ACHN (cell line): ENCODE measurements at regions not wholly inside any gene's neighbourhood (a gene's known extent, or its start where the extent isn't known, plus 50 kb on each side); places are given as distances from the start of the nearest gene placed in this dataset.

Source experiments
- DNase-seq: peaks from one replicate; pipeline ENCODE4 v3.0.0-alpha.2; 2015
- in situ Hi-C: cut with HindIII; loops from 2 replicates; pipeline ENCODE4 v1.10.0; 2017; ENCODE audit warnings: low sequenced_read_pairs, low pct_ligation_motif_present, low pct_unique_long_range_greater_than_20kb

- no peak for DNase-seq
- in situ Hi-C loops = loop anchor here (25.0 kb wide), 1 partner anchor 434 kb away; no protein-coding TSS in a partner anchor
These were observed 78.9 kb upstream of the RMDN2 start for GRCh38 chr2:37846207-37846606.

GRCh38 chr2:37847792-37848191 lies 77.3 kb upstream of the RMDN2 start:
- in situ Hi-C loops = loop anchor here (25.0 kb wide), 1 partner anchor 435 kb away; no protein-coding TSS in a partner anchor
- no peak for DNase-seq

GRCh38 chr2:37848451-37848850 lies 76.6 kb upstream of the RMDN2 start:
- no peak for DNase-seq
- in situ Hi-C loops = loop anchor here (25.0 kb wide), 1 partner anchor 436 kb away; no protein-coding TSS in a partner anchor

GRCh38 chr2:37849911-37850310 lies 75.2 kb upstream of the RMDN2 start:
- no peak for DNase-seq
- in situ Hi-C loops = loop anchor here (25.0 kb wide), 1 partner anchor 438 kb away; no protein-coding TSS in a partner anchor

- no peak for DNase-seq
- in situ Hi-C loops = no loop called here
These were observed 73.7 kb upstream of the RMDN2 start for GRCh38 chr2:37851428-37851827.

- DNase-seq = no peak
- in situ Hi-C loops = no loop called here
These were observed 73.1 kb upstream of the RMDN2 start for GRCh38 chr2:37851828-37852584.

- in situ Hi-C loops = no loop called here
- no peak for DNase-seq
These were observed 72.5 kb upstream of the RMDN2 start for GRCh38 chr2:37852585-37853014.

- in situ Hi-C loops = no loop called here
- DNase-seq = no peak
These were observed 70.3 kb upstream of the RMDN2 start for GRCh38 chr2:37854676-37855282.

- no peak for DNase-seq
These were observed 69.6 kb upstream of the RMDN2 start for GRCh38 chr2:37855283-37856041.

GRCh38 chr2:37856101-37856751 lies 68.9 kb upstream of the RMDN2 start:
- in situ Hi-C loops = no loop called here
- DNase-seq = no peak

More at GRCh38 chr2:37855283-37856041, 69.6 kb upstream of the RMDN2 start:
- in situ Hi-C loops = no loop called here

- in situ Hi-C loops = no loop called here
- DNase-seq = no peak
These were observed 67.3 kb upstream of the RMDN2 start for GRCh38 chr2:37857575-37858399.

GRCh38 chr2:37858400-37858711 lies 66.7 kb upstream of the RMDN2 start:
- DNase-seq = no peak
- in situ Hi-C loops = no loop called here

- in situ Hi-C loops = no loop called here
These were observed 66.3 kb upstream of the RMDN2 start for GRCh38 chr2:37858725-37859267.

GRCh38 chr2:37862620-37863019 lies 62.5 kb upstream of the RMDN2 start:
- DNase-seq = no peak
- in situ Hi-C loops = no loop called here

More at GRCh38 chr2:37858725-37859267, 66.3 kb upstream of the RMDN2 start:
- no peak for DNase-seq

- in situ Hi-C loops = no loop called here
- DNase-seq = no peak
These were observed 60.9 kb upstream of the RMDN2 start for GRCh38 chr2:37864217-37864616.

GRCh38 chr2:37865640-37866039 lies 59.4 kb upstream of the RMDN2 start:
- DNase-seq = no peak
- in situ Hi-C loops = no loop called here

- DNase-seq = no peak
- in situ Hi-C loops = no loop called here
These were observed 58.7 kb upstream of the RMDN2 start for GRCh38 chr2:37866171-37866934.
